GM12875 (cell line): ENCODE measurements at regions not wholly inside any gene's neighbourhood (a gene's known extent, or its start where the extent isn't known, plus 50 kb on each side); places are given as distances from the start of the nearest gene placed in this dataset.
"Not testable (repeated sequence)": the region's sequence is repeated elsewhere in the genome, so short reads cannot be mapped to it uniquely, and the experiment has no call there.

ENCODE experiments used
- H3K4me3 ChIP-seq: one replicate; pipeline ENCODE4 v1.5.1; 2011; ENCODE audit warnings: low read depth, low read length, control low read depth
- TF ChIP-seq, protein P1 (sequence below): IDR thresholded peaks from 2 replicates; pipeline ENCODE4 v1.5.1; 2011; ENCODE audit warnings: low read depth, mild to moderate bottlenecking, control low read depth, inconsistent platforms, low read length, moderate library complexity, borderline replicate concordance; ENCODE audit not compliant: insufficient read depth

DNA sequence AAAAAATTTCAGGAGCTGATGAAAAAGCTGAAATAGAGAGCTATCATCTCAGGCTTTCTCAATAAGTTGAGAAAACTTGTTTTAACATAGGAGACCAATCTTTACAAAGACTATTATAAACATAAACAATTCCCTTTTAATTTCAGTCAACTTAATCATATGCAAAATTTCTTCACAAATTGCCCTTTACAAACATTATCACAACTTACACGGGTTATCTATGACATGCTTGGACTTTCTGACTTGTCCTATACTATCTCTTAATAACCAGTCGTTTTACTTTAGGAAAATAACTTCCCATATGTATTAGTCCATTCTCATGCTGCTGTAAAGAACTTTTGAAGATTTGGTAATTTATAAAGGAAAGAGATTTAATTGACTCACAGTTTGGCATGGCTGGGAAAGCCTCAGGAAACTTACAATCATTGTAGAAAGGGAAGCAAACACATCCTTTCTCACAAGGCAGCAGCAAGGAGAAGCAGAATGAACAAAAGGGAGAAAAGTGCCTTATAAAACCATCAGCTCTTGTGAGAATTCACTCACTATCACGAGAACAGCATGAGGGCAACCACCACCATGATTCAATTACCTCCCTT lies 1583.7 kb upstream of the CELF4 start:
- no peak overlapping the region for H3K4me3 ChIP-seq
- TF ChIP-seq, protein P1, sequence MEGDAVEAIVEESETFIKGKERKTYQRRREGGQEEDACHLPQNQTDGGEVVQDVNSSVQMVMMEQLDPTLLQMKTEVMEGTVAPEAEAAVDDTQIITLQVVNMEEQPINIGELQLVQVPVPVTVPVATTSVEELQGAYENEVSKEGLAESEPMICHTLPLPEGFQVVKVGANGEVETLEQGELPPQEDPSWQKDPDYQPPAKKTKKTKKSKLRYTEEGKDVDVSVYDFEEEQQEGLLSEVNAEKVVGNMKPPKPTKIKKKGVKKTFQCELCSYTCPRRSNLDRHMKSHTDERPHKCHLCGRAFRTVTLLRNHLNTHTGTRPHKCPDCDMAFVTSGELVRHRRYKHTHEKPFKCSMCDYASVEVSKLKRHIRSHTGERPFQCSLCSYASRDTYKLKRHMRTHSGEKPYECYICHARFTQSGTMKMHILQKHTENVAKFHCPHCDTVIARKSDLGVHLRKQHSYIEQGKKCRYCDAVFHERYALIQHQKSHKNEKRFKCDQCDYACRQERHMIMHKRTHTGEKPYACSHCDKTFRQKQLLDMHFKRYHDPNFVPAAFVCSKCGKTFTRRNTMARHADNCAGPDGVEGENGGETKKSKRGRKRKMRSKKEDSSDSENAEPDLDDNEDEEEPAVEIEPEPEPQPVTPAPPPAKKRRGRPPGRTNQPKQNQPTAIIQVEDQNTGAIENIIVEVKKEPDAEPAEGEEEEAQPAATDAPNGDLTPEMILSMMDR: no peak

DNA sequence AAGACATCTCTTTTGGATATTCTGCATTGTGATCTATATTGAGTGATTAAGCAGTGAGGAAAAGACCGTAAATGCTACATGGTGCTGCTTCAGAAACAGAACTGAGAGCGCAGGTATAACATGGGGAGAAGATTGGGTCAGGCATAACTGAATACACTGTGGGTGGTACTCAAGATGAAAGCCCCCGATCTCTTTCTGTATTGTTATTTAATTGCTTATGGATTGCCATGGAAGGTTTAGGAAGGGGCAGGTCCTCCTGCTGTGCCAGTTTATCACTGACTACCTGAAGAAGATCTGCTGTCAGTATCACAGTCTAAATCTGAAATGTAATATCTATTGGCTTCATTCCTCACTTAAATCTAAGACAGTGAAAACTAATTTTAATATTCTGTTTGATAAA lies 1568.7 kb upstream of the CELF4 start:
- TF ChIP-seq, protein P1: no peak
- no peak overlapping the region for H3K4me3 ChIP-seq

DNA sequence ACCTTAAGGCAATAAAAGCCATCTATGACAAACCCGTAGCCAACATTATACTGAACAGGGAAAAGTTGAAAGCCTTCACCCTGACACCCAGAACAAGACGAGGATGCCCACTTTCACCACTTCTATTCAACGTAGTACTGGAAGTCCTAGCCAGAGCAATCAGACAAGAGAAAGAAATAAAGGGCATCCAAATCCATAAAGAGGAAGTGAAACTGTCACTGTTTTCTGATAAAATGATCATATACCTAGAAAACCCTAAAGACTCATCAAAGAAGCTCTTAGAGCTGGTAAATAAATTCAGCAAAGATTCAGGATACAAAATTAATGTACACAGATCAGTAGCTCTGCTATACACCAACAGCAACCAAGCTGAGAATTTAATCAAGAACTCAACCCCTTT lies 1561.9 kb upstream of the CELF4 start:
- H3K4me3 ChIP-seq: not testable (repeated sequence)

DNA sequence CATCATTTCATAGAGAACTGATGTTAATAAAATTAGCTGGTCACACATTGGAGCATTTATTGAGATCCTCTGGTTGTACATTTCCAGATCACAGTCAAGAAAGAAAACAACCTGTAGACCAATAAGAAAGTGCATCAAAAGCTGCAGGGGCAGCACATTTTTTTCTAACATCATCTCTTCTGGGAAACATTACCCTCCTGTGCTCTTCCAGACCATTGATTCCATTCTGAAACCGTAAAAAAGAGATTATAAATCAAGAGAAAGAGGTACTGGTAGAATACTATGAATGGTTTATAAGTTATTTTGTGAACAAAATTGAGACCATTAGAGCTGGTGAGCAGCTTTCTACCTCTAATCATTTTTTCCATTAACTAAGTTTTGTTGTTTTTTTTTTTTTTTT lies 1548.2 kb upstream of the CELF4 start:
- TF ChIP-seq, protein P1: no peak
- no peak overlapping the region for H3K4me3 ChIP-seq

DNA sequence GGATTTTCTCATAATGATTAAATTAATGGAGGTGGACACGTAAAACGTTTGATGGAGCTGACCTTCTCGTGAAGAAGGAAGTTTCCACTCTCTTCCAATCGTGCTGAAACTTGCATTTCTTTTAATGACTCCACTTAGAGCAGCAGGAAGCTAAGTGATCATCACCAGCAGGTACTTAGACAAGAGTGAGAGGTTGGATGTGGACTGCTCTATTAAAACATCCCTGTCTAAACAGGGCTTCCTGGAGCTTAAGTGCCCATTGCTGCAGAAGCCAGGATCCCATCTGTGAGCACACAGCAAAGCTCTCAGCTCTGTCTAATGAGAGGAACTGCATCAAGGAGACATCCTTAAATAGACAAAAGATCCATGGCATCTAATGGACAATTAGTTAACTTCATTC lies 1539.5 kb upstream of the CELF4 start:
- H3K4me3 ChIP-seq: no peak overlapping the region
- TF ChIP-seq, protein P1: no peak

DNA sequence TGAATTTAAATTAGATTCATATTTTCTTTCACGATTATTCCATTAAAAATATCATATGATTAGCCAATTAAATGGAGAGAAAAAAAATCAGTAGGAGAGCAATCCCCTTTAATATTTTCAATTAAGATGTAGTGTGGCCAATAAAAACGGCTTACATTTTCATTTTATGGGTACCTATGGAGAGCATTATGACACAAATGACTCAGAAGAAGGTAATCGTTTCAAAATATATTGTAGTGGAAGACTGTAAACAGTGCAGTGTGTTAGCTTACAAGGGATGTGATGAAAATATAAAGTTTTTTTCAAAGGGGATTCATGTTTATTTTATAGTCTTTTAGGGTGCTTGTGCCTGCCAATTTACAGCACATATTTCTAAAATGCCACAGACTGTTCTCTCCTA lies 1507.4 kb upstream of the CELF4 start:
- TF ChIP-seq, protein P1: no peak
- no peak overlapping the region for H3K4me3 ChIP-seq

DNA sequence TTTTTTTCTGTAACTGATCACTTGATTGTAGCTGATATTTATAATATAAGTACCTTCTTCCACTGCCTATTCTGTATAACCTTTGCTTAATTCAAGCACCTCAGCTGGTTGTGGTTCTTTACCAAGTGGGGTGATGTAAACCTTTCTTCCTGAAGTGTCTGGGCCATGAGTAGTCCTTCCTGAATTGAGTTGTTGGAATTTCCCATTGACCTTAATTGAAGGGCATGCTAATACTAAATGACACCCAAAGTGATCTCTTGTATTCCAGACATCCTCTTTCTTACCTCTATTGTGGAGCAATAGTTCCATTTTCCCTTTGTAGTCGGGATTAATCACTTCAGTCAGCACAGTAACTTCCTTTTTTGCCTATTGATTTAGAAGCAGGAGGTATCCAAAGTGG lies 1496.8 kb upstream of the CELF4 start:
- no peak overlapping the region for H3K4me3 ChIP-seq
- TF ChIP-seq, protein P1: no peak
